Mesendoderm (in vitro differentiated cells): ENCODE measurements at regions not wholly inside any gene's neighbourhood (a gene's known extent, or its start where the extent isn't known, plus 50 kb on each side); places are given as distances from the start of the nearest gene placed in this dataset.

Source experiments
- DNase-seq: peaks from one replicate; pipeline ENCODE4 v3.0.0; 2013
- H2AK5ac ChIP-seq: 2 replicates; pipeline ENCODE4 v1.6.1; 2013; ENCODE audit warnings: low read length, inconsistent platforms
- H2BK120ac ChIP-seq: 2 replicates; pipeline ENCODE4 v1.6.1; 2013; ENCODE audit warnings: low read depth, mild to moderate bottlenecking, low read length, moderate library complexity, mixed read lengths
- H2BK15ac ChIP-seq: replicated peaks from 2 replicates; pipeline ENCODE4 v1.6.1; 2013; ENCODE audit warnings: low read depth, mild to moderate bottlenecking, moderate library complexity
- H2BK5ac ChIP-seq: 2 replicates; pipeline ENCODE4 v1.6.1; 2013; ENCODE audit warnings: low read length, inconsistent platforms
- H3K18ac ChIP-seq: 2 replicates; pipeline ENCODE4 v1.6.1; 2013; ENCODE audit warnings: mild to moderate bottlenecking, low read length, mixed read lengths
- H3K23ac ChIP-seq: one replicate; pipeline ENCODE4 v1.6.1; 2013; ENCODE audit warnings: low read length
- H3K27ac ChIP-seq: 2 replicates; pipeline ENCODE4 v1.5.1; 2013; ENCODE audit warnings: low read depth, mild to moderate bottlenecking, inconsistent platforms, low read length, moderate library complexity
- H3K27me3 ChIP-seq: 2 replicates; pipeline ENCODE4 v1.6.1; 2013; ENCODE audit warnings: low read length, control low read depth, mild to moderate bottlenecking, inconsistent platforms; ENCODE audit not compliant: insufficient read depth, poor library complexity
- H3K36me3 ChIP-seq: 2 replicates; pipeline ENCODE4 v1.6.1; 2013; ENCODE audit warnings: low read length, inconsistent platforms; ENCODE audit not compliant: control insufficient read depth, insufficient read depth
- H3K4ac ChIP-seq: one replicate; pipeline ENCODE4 v1.6.1; 2013; ENCODE audit warnings: low read depth, mild to moderate bottlenecking, low read length, moderate library complexity
- H3K4me1 ChIP-seq: 2 replicates; pipeline ENCODE4 v1.6.1; 2013; ENCODE audit warnings: low read depth, low read length, inconsistent platforms; ENCODE audit not compliant: control insufficient read depth
- H3K4me2 ChIP-seq: 2 replicates; pipeline ENCODE4 v1.6.1; 2013; ENCODE audit warnings: low read length
- H3K4me3 ChIP-seq: 2 replicates; pipeline ENCODE4 v1.5.1; 2013; ENCODE audit warnings: mild to moderate bottlenecking, low read length
- H3K56ac ChIP-seq: one replicate; pipeline ENCODE4 v1.6.1; 2013; ENCODE audit warnings: low read length
- H3K79me1 ChIP-seq: 2 replicates; pipeline ENCODE4 v1.6.1; 2013; ENCODE audit warnings: low read length, inconsistent platforms
- H3K79me2 ChIP-seq: 2 replicates; pipeline ENCODE4 v1.6.1; 2013; ENCODE audit warnings: mild to moderate bottlenecking, low read length; ENCODE audit not compliant: control insufficient read depth, insufficient read depth
- H3K9ac ChIP-seq: 2 replicates; pipeline ENCODE4 v1.6.1; 2013; ENCODE audit warnings: low read length, inconsistent platforms
- H4K5ac ChIP-seq: one replicate; pipeline ENCODE4 v1.6.1; 2013; ENCODE audit warnings: low read length
- H4K8ac ChIP-seq: one replicate; pipeline ENCODE4 v1.6.1; 2013; ENCODE audit warnings: low read depth, mild to moderate bottlenecking, control low read depth, low read length, moderate library complexity
- WGBS: extraction: QIAGEN DNeasy Blood & Tissue Kit; methylation state at CpG from one replicate; pipeline ENCODE4 v1.1.7; 2013; ENCODE audit warnings: low lambda C conversion rate, missing lambda C conversion rate; ENCODE audit not compliant: insufficient coverage; ENCODE audit errors: extremely low coverage; 5-methylcytosine and 5-hydroxymethylcytosine counted together

GRCh38 chr5:99378443-99378842 lies 449.6 kb upstream of the CHD1 start:
- peak; percentile 30 for DNase-seq

GRCh38 chr5:99369797-99370593 lies 441.2 kb upstream of the CHD1 start:
- Histone ChIP-seq H4K8ac (no peak overlapping the region), H3K23ac (no peak overlapping the region), H3K56ac (no peak overlapping the region), H3K4me3 (no peak overlapping the region), H2BK5ac (no peak overlapping the region), H3K4me1 (no peaks in the 10 kb centered on the region), H3K4ac (no peak overlapping the region), H3K27ac (no peak overlapping the region), H4K5ac (no peak overlapping the region), H3K9ac (no peak overlapping the region), H2BK15ac (no peak overlapping the region), H3K79me2 (no peaks in the 10 kb centered on the region), H3K4me2 (no peak overlapping the region), H3K18ac (no peak overlapping the region), H3K27me3 (no peaks in the 10 kb centered on the region), H3K79me1 (no peaks in the 10 kb centered on the region), H2BK120ac (no peak overlapping the region), H2AK5ac (no peak overlapping the region), H3K36me3 (no peaks in the 10 kb centered on the region)
- DNase-seq = no peak
- no CpG with 5 or more reads among the region's 3 CpGs for WGBS

More at GRCh38 chr5:99378443-99378842, 449.6 kb upstream of the CHD1 start:
- H2BK5ac ChIP-seq = no peak overlapping the region
- H3K36me3 ChIP-seq = no peaks in the 10 kb centered on the region
- H2BK120ac ChIP-seq = no peak overlapping the region
- no peak overlapping the region for H3K9ac ChIP-seq
- no peaks in the 10 kb centered on the region for H3K79me1 ChIP-seq
- H3K56ac ChIP-seq = no peak overlapping the region
- no peak overlapping the region for H2AK5ac ChIP-seq
- H3K4me3 ChIP-seq = no peak overlapping the region
- no peak overlapping the region for H3K23ac ChIP-seq
- H4K5ac ChIP-seq = no peak overlapping the region
- H4K8ac ChIP-seq = no peak overlapping the region
- H3K18ac ChIP-seq = no peak overlapping the region
- no peak overlapping the region for H3K4me2 ChIP-seq
- no peak overlapping the region for H2BK15ac ChIP-seq
- H3K4me1 ChIP-seq = no peaks in the 10 kb centered on the region
- no CpG with 5 or more reads among the region's 2 CpGs for WGBS
- H3K79me2 ChIP-seq = no peaks in the 10 kb centered on the region
- H3K27ac ChIP-seq = no peak overlapping the region
- no peak overlapping the region for H3K4ac ChIP-seq
- H3K27me3 ChIP-seq = no peaks in the 10 kb centered on the region

- H3K79me2 ChIP-seq = no peaks in the 10 kb centered on the region
- no peak overlapping the region for H3K9ac ChIP-seq
- no peak overlapping the region for H3K18ac ChIP-seq
- no peak overlapping the region for H3K56ac ChIP-seq
- no peak overlapping the region for H3K4me2 ChIP-seq
- H2BK120ac ChIP-seq = no peak overlapping the region
- no peak overlapping the region for H3K4ac ChIP-seq
- no peak overlapping the region for H3K27ac ChIP-seq
- no peaks in the 10 kb centered on the region for H3K4me1 ChIP-seq
- WGBS = no CpG with 5 or more reads among the region's 2 CpGs
- H3K23ac ChIP-seq = no peak overlapping the region
- no peak overlapping the region for H4K8ac ChIP-seq
- no peak overlapping the region for H2BK5ac ChIP-seq
- no peaks in the 10 kb centered on the region for H3K36me3 ChIP-seq
- DNase-seq = no peak
- H2BK15ac ChIP-seq = no peak overlapping the region
- no peak overlapping the region for H4K5ac ChIP-seq
- no peaks in the 10 kb centered on the region for H3K79me1 ChIP-seq
- H3K4me3 ChIP-seq = no peak overlapping the region
- no peaks in the 10 kb centered on the region for H3K27me3 ChIP-seq
- no peak overlapping the region for H2AK5ac ChIP-seq
Measured at GRCh38 chr5:99368726-99369125, 439.9 kb upstream of the CHD1 start.

GRCh38 chr5:99355881-99356280 lies 427.1 kb upstream of the CHD1 start:
- Histone ChIP-seq H4K8ac (no peak overlapping the region), H3K36me3 (no peaks in the 10 kb centered on the region), H2AK5ac (no peak overlapping the region), H3K4me1 (no peaks in the 10 kb centered on the region), H3K18ac (no peak overlapping the region), H3K23ac (no peak overlapping the region), H2BK5ac (no peak overlapping the region), H3K56ac (no peak overlapping the region), H3K79me2 (no peaks in the 10 kb centered on the region), H3K27ac (no peak overlapping the region), H3K9ac (no peak overlapping the region), H3K4ac (no peak overlapping the region), H3K27me3 (no peaks in the 10 kb centered on the region), H3K4me2 (no peak overlapping the region), H3K4me3 (no peak overlapping the region), H2BK120ac (no peak overlapping the region), H3K79me1 (no peaks in the 10 kb centered on the region), H4K5ac (no peak overlapping the region), H2BK15ac (no peak overlapping the region)
- DNase-seq = no peak

- Histone ChIP-seq H4K8ac (no peak overlapping the region), H3K18ac (no peak overlapping the region), H2BK15ac (no peak overlapping the region), H4K5ac (no peak overlapping the region), H3K23ac (no peak overlapping the region), H3K56ac (no peak overlapping the region), H2BK5ac (no peak overlapping the region), H3K27me3 (no peaks in the 10 kb centered on the region), H3K4me2 (no peak overlapping the region), H3K79me1 (no peaks in the 10 kb centered on the region), H2BK120ac (no peak overlapping the region), H3K9ac (no peak overlapping the region), H3K27ac (no peak overlapping the region), H2AK5ac (no peak overlapping the region), H3K4me1 (no peaks in the 10 kb centered on the region), H3K4me3 (no peak overlapping the region), H3K36me3 (no peaks in the 10 kb centered on the region), H3K4ac (no peak overlapping the region), H3K79me2 (no peaks in the 10 kb centered on the region)
- DNase-seq = no peak
- WGBS = no CpG with 5 or more reads among the region's 2 CpGs
Measured at GRCh38 chr5:99349787-99350186, 421.0 kb upstream of the CHD1 start.

GRCh38 chr5:99348597-99348996 lies 419.8 kb upstream of the CHD1 start:
- Histone ChIP-seq H3K79me2 (no peaks in the 10 kb centered on the region), H3K4me3 (no peak overlapping the region), H2BK5ac (no peak overlapping the region), H3K27ac (no peak overlapping the region), H3K36me3 (no peaks in the 10 kb centered on the region), H3K4me2 (no peak overlapping the region), H3K4me1 (no peaks in the 10 kb centered on the region), H3K4ac (no peak overlapping the region), H2BK120ac (no peak overlapping the region), H2BK15ac (no peak overlapping the region), H3K56ac (no peak overlapping the region), H3K79me1 (no peaks in the 10 kb centered on the region), H4K5ac (no peak overlapping the region), H3K9ac (no peak overlapping the region), H3K27me3 (no peaks in the 10 kb centered on the region), H2AK5ac (no peak overlapping the region), H3K18ac (no peak overlapping the region), H4K8ac (no peak overlapping the region), H3K23ac (no peak overlapping the region)
- WGBS = 100% methylated on average over 3 of the region's 4 CpGs
- no peak for DNase-seq
